ENCODE measurements at regions not wholly inside any gene's neighbourhood (a gene's known extent, or its start where the extent isn't known, plus 50 kb on each side); places are given as distances from the start of the nearest gene placed in this dataset.
A peak's percentile ranks its signal among the peaks of the same experiment; 100 is the strongest.

DNA sequence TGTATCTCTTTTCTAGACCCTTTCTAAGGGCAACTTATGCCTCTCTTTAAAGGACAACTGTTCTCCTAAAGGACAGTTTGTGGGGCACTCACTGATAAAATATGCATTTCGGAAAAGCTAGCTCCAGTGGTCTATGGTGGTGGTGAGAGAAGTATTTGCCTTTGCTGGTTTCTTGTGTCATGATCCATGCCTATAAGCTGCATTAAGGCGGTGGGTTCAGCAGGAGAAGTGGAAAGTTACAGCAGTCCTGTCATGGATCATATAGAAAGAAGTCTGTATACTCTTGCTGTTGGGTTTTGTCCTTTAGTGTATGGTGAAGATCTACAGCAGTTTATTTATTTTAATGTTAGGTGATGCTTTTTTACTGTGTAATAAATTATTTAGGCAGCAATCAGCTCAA lies 563.9 kb upstream of the PSMD7 start:
- TF ChIP-seq, protein P1, sequence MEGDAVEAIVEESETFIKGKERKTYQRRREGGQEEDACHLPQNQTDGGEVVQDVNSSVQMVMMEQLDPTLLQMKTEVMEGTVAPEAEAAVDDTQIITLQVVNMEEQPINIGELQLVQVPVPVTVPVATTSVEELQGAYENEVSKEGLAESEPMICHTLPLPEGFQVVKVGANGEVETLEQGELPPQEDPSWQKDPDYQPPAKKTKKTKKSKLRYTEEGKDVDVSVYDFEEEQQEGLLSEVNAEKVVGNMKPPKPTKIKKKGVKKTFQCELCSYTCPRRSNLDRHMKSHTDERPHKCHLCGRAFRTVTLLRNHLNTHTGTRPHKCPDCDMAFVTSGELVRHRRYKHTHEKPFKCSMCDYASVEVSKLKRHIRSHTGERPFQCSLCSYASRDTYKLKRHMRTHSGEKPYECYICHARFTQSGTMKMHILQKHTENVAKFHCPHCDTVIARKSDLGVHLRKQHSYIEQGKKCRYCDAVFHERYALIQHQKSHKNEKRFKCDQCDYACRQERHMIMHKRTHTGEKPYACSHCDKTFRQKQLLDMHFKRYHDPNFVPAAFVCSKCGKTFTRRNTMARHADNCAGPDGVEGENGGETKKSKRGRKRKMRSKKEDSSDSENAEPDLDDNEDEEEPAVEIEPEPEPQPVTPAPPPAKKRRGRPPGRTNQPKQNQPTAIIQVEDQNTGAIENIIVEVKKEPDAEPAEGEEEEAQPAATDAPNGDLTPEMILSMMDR (IDR thresholded peaks at IDR 0.05): no peak

DNA sequence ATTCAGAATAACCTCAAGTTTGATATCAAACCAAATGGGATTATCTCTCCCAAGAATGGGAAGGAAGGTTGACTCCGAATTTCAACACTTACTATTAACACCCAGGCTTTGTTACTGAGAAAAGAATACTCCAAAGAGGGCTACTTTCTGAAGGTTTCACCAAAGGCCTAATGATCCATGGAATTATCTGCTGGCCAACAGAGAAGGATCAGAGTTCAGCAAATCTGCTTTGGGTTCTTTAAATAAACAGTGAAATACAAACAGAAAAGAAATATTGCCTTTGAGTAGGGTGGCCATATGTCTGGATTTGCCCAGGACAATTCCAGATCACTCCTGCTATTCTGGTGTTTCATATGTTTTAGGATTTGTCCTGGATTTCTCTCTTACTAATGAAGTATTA lies 564.5 kb upstream of the PSMD7 start:
- TF ChIP-seq, protein P1 (IDR thresholded peaks at IDR 0.05): no peak

DNA sequence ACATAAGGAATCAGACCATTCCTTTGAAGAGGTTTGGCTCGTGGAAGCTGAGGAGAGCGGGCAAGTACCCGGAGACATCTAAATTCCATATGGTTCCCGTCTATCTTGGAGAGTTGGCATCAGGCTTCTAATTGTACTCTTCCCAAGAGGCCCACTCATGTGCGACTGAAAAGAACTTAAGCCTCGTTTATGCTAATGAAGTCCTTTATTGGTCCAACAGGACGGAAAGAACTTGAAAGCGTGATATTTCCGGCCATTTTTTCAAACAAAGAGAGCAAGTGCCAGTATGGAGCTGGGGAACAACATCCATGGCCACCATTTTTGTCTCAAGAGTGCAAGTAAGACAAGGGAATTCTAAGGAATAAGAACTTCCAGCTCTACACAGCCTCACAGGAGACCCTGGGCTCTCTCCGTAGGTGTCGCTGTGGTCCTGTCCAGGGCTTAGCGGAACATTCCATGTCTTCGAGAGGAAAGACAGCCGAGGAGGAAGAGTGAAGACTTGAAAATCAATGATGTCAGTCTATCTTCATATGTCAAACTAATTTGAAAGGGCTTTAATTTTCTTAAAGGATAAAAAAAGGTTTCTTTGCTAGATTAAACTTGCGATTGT lies 566.0 kb upstream of the PSMD7 start:
- TF ChIP-seq, protein P1 (IDR thresholded peaks at IDR 0.05): peak; percentile 46

DNA sequence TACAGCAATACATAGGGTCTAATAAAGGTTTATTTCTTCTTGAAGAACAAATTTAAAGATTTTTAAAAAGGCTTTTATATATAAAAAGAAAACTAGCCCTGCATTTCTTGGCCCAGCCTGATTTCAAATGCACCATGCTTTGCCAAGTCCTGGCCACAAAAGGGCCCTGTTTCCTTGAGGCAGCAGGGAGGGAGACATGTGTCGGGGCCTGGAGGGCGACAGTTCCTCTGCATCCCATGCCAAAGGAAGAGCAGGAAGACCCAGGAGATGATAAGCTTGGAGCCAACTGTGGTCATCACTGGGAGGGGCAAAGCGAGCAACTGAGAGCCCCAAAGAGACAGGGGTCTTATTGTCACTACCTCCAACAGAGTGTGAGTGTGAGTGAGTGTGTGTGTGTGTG lies 571.5 kb upstream of the PSMD7 start:
- TF ChIP-seq, protein P1 (IDR thresholded peaks at IDR 0.05): no peak

DNA sequence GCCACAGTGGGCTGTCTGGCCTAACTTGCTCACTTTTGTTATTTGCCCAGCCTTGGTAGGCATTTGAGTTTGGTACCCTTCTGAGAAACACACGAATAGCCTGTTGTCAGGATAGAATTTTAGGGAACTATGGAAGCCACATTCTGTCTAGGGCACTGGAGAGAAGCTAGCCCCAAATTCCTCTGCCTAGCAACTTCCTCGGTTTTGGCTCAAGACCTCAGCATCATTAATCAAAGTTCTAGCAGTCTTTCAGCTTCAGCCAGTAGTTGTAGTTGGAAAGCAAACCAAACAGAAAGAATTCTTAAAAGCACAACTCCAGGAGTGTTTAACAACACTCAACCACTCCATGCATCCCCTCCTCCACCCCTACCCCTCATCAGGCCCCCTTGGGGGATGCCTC lies 572.1 kb upstream of the PSMD7 start:
- TF ChIP-seq, protein P1 (IDR thresholded peaks at IDR 0.05): no peak

DNA sequence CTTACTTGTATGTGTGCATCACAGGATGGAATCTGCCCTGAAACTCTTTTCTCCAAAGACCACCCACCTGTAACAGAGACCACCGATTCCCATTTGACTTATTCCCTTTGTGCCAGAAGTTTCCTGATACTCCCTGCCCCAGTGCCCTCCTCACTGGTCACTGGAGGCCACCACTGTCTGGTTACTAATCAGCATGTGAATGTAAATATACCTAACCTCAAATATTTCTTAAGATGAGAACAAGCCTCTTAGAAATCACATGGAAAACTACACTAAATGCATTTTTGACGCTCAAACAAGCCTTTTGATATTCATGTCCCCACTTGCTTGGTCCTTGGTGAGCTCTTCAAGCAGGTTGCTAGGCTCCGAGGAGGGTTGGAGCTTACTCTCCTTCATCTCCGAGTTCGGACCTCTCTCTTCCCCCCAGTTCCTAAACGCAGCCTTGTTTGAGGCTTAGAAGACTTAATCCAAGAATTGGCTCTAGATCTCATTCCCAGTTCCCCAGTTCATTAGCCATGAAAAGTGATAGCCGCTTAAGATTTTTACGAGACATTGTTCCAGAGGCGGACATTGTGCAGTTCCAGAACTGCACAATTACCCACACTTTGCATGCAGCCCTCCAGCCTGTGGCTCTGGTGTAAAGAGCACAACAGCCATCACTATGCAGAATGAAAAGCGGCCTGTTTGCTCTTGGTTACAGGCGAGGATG lies 579.2 kb upstream of the PSMD7 start:
- TF ChIP-seq, protein P1 (IDR thresholded peaks at IDR 0.05): no peak

DNA sequence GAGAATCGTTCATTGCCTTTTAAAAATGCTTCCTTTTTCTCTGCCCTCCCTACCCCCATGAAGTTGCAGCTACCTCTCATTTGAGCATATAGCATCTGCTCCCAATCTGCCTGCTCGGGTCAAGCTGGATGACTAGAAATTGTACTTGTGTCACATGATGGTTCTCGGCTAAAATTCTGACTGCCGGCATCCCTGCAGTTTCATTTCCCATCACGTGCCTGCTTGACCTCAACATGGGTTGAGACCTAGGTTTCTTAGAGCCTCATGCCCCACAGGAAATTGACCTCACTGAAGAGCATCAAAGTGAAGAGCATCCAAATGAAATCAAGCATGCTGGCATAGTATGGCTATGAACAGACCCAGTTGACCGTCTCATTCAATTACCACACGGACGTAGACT lies 581.6 kb upstream of the PSMD7 start:
- TF ChIP-seq, protein P1 (IDR thresholded peaks at IDR 0.05): no peak

Measured in LNCAP (cell line).